Psoas muscle (tissue), 7 donors: ENCODE measurements at regions not wholly inside any gene's neighbourhood (a gene's known extent, or its start where the extent isn't known, plus 50 kb on each side); places are given as distances from the start of the nearest gene placed in this dataset.

Source experiments
- ATAC-seq, 4 donors: fragments of 200-7000 bp; cut with Tn5 transposase; one replicate each; pipeline ENCODE4 v1.9.1; 2020; ENCODE audit warnings: moderate library complexity in 3 of 4, mild to moderate bottlenecking in 2 of 4
- DNase-seq, 2 donors: peaks; one replicate each; pipeline ENCODE4 v3.0.0-alpha.2; 2020
- H3K27ac ChIP-seq: fragments of 200-600 bp; one replicate; pipeline ENCODE4 v1.8.0; 2022
- H3K27me3 ChIP-seq, 3 donors: fragments of 200-600 bp in 1 of 3; one replicate each; pipeline versions ENCODE4 v1.6.1 to v1.8.0; 2013 to 2022; ENCODE audit warnings: low read length in 2 of 3, mild to moderate bottlenecking in 2 of 3, moderate library complexity in 1 of 3; ENCODE audit not compliant: insufficient read depth in 3 of 3
- H3K36me3 ChIP-seq, 2 donors: fragments of 200-600 bp in 1 of 2; one replicate each; pipeline versions ENCODE4 v1.6.1 to v1.8.0; 2013 to 2022; ENCODE audit warnings: low read depth in 1 of 2, mild to moderate bottlenecking in 1 of 2, moderate library complexity in 1 of 2; ENCODE audit not compliant: insufficient read depth in 1 of 2
- H3K4me1 ChIP-seq: fragments of 200-600 bp; one replicate; pipeline ENCODE4 v1.8.0; 2022
- H3K4me3 ChIP-seq: fragments of 200-600 bp; one replicate; pipeline ENCODE4 v1.8.0; 2022; ENCODE audit warnings: mild to moderate bottlenecking
- H3K9me3 ChIP-seq: fragments of 200-600 bp; one replicate; pipeline ENCODE4 v1.8.0; 2022
- WGBS, 3 donors: extraction: QIAGEN DNeasy Blood & Tissue Kit; methylation state at CpG; one replicate each; pipeline versions ENCODE4 v1.1.6 to v1.1.7; 2013; 5-methylcytosine and 5-hydroxymethylcytosine counted together
- intact Hi-C, 2 donors: fragments of 100-400 bp; cut with DNase I; formaldehyde crosslinking; loops; one replicate each; pipeline versions ENCODE4 v1.11.0 to v1.14.2; 2022
- TF ChIP-seq, protein P1 (sequence below): fragments of 200-600 bp; IDR thresholded peaks from one replicate; pipeline ENCODE4 v1.8.0; 2022; ENCODE audit warnings: antibody characterized with exemption
- donor health status: healthy with polysubstance abuse.
- donor health status: DM: no; HTN: no; CAD: no; lungs with moderate emphysema.
- donor health status: Bipolar disorder and iron deficiency.
- donor health status: healthy.
- donor health status: DM: yes; HTN: yes; CAD: no.
- donor health status: DM: no; HTN: no; CAD: no.
- donor health status: DM: yes; HTN: yes; CAD: no.

DNA sequence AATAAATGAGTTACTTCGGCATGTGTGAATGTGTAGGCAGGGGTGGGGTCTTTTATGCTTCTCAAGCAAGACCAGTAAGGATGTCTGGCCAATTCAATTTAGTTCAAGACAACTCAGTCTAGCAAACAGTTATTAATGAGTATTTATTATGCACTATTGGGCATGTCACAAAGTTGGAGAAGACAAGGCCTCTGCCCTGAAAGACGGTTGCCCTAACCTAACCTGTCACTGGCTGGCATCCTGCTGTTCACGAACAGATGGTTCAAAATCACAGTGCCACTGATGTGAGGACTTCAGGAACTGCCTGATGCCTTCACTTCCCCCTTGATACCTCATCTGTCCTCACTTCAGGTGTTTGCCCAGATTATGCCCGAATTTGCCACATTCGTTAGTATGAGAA lies 217.8 kb downstream of the SOX2 start:
- no peak for DNase-seq
- Histone ChIP-seq H3K4me3 (no peak overlapping the region), H3K27me3 (peaks cover 0 to 2% (median 0%) of the 10 kb centered on the region in 3 donors), H3K4me1 (no peaks in the 10 kb centered on the region), H3K9me3 (no peaks in the 10 kb centered on the region), H3K27ac (no peak overlapping the region), H3K36me3 (no peaks in the 10 kb centered on the region)
- 80 to 84% (median 81%) methylated on average over 5 of the region's 5 CpGs for WGBS, 3 donors
- TF ChIP-seq, protein P1, sequence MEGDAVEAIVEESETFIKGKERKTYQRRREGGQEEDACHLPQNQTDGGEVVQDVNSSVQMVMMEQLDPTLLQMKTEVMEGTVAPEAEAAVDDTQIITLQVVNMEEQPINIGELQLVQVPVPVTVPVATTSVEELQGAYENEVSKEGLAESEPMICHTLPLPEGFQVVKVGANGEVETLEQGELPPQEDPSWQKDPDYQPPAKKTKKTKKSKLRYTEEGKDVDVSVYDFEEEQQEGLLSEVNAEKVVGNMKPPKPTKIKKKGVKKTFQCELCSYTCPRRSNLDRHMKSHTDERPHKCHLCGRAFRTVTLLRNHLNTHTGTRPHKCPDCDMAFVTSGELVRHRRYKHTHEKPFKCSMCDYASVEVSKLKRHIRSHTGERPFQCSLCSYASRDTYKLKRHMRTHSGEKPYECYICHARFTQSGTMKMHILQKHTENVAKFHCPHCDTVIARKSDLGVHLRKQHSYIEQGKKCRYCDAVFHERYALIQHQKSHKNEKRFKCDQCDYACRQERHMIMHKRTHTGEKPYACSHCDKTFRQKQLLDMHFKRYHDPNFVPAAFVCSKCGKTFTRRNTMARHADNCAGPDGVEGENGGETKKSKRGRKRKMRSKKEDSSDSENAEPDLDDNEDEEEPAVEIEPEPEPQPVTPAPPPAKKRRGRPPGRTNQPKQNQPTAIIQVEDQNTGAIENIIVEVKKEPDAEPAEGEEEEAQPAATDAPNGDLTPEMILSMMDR: no peak
- no peak for ATAC-seq
- intact Hi-C loops: no loop called here

DNA sequence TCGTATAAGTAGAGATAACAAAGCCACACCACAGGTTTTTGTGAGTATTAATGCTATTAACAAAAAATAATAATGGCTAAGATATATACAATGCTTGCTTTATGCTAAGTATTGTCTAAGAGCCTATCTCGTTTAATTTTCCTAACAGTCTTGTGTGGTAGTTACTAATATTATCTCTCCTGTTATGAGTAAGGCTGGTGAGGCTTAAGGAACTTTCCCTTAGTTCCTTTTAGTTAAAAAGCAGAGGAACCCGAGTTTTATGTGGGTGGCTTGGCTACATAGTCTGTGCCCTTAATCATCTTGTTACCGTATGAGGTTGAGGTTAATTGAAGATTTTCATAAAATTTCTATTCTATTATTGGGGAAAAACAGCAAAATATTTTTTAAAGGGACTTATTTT lies 218.4 kb downstream of the SOX2 start:
- no peak overlapping the region for H3K27ac ChIP-seq
- intact Hi-C loops: no loop called here

DNA sequence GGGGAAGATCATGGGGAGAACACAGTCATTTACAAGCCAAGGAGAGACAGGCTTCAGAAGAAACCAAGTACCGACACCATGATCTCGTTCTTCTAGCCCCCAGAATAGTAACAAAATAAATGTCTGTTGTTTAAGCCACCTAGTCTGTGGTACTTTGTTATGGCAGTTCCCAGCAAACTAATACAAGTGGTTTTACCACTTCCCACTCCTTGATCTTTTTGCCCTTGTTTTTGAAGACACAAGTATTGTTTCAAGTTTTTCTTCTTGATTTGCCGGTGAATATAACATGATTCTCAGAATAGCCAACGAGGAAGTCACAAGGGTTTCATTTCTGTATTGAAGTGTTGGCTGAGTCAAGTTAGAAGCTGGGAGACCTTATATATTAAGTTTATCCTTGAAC lies 220.3 kb downstream of the SOX2 start:
- DNase-seq: no peak
- no peaks in the 10 kb centered on the region for H3K9me3 ChIP-seq
- no peak overlapping the region for H3K27ac ChIP-seq
- WGBS, 3 donors: 67 to 74% (median 73%) methylated on average over 4 of the region's 4 CpGs
- intact Hi-C loops: no loop called here
- H3K4me3 ChIP-seq: no peak overlapping the region
- TF ChIP-seq, protein P1: no peak
- ATAC-seq: no peak
- H3K27me3 ChIP-seq: peaks cover 0 to 2% (median 0%) of the 10 kb centered on the region in 3 donors
- no peaks in the 10 kb centered on the region for H3K36me3 ChIP-seq
- H3K4me1 ChIP-seq: no peaks in the 10 kb centered on the region

More for the DNA sequence above, 218.4 kb downstream of the SOX2 start:
- ATAC-seq (no peak), DNase-seq (no peak)
- peaks cover 0 to 2% (median 0%) of the 10 kb centered on the region in 3 donors for H3K27me3 ChIP-seq
- no peaks in the 10 kb centered on the region for H3K9me3 ChIP-seq
- no peak overlapping the region for H3K4me3 ChIP-seq
- WGBS, 3 donors: 69 to 84% (median 77%) methylated on average over 4 of the region's 4 CpGs
- no peaks in the 10 kb centered on the region for H3K4me1 ChIP-seq
- H3K36me3 ChIP-seq: no peaks in the 10 kb centered on the region
- TF ChIP-seq, protein P1: no peak

DNA sequence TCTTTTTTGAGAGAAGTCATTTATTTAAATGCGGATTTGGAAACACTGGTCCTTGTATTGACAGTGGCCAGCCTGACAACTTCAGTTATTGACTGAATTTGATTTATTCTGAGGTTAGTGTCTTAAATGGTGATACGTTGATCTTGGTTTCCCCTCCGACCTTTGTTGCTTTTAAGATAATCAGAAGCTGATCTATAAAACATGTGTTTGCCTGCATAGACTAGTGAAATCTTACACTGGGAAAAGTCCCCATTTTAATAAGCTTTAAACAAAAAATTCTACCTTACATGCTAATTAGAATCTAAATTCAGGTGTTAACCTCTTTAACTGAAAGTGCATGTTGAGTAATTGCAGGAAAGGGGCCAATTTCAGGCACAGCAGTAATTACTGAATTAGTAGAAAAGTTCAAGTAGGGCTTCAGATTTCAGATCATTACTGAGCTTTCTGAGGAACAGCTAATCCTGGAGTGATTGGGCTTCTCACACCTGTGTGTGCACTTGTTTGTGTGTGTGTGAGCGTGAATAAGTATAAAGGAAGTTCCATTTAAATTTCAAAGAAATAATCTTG lies 221.4 kb downstream of the SOX2 start:
- TF ChIP-seq, protein P1: no peak
- no peak for ATAC-seq
- DNase-seq: no peak
- intact Hi-C loops: no loop called here
- H3K27ac ChIP-seq: no peak overlapping the region
- H3K4me3 ChIP-seq: no peak overlapping the region
- WGBS, 3 donors: 66 to 70% (median 70%) methylated on average over 4 of the region's 4 CpGs
- H3K9me3 ChIP-seq: no peaks in the 10 kb centered on the region
- H3K4me1 ChIP-seq: no peaks in the 10 kb centered on the region
- H3K27me3 ChIP-seq: peaks cover 0 to 2% (median 0%) of the 10 kb centered on the region in 3 donors
- no peaks in the 10 kb centered on the region for H3K36me3 ChIP-seq

DNA sequence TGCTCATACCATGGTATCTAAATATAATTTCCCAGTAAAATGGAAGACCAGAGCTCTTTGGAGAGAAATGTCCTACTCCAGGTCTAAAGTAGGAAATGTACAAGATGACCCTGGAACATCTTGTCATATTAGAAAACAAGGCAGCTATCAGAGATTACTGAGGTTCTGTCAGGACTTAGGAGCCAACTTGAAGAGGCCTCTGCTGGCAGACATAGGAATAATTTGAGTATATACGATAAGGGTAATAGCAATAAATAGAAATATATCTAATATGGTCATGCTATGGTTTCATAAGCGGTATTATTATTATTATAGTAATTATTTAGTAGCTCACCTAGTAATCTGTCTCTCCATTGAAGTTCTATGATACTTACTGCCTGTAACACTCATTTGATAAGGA lies 224.2 kb downstream of the SOX2 start:
- ATAC-seq (no peak), DNase-seq (no peak)
- H3K27ac ChIP-seq: no peak overlapping the region
- WGBS, 3 donors: 93 to 98% (median 98%) methylated on average over 2 of the region's 2 CpGs
- peaks cover 0 to 2% (median 0%) of the 10 kb centered on the region in 3 donors for H3K27me3 ChIP-seq
- no peaks in the 10 kb centered on the region for H3K36me3 ChIP-seq
- TF ChIP-seq, protein P1: no peak
- H3K9me3 ChIP-seq: no peaks in the 10 kb centered on the region
- H3K4me1 ChIP-seq: no peaks in the 10 kb centered on the region
- intact Hi-C loops: no loop called here
- no peak overlapping the region for H3K4me3 ChIP-seq
